GM12873 (cell line): ENCODE measurements at regions not wholly inside any gene's neighbourhood (a gene's known extent, or its start where the extent isn't known, plus 50 kb on each side); places are given as distances from the start of the nearest gene placed in this dataset.

Experiments used
- CTCF ChIP-seq: IDR thresholded peaks from 2 replicates; pipeline ENCODE4 v1.5.1; 2012; ENCODE audit warnings: low read depth, mild to moderate bottlenecking, moderate library complexity, low read length, control low read depth; ENCODE audit not compliant: insufficient read depth; ENCODE audit errors: missing control alignments

GRCh38 chr10:83582407-83583095 lies 556.8 kb upstream of the GHITM start:
- TF ChIP-seq CTCF, result no peak

- no peak for TF ChIP-seq CTCF
These were observed 553.6 kb upstream of the GHITM start for GRCh38 chr10:83585686-83586085.

- no peak for TF ChIP-seq CTCF
These were observed 546.9 kb upstream of the GHITM start for GRCh38 chr10:83592337-83592935.

GRCh38 chr10:83603708-83604107 lies 535.6 kb upstream of the GHITM start:
- TF ChIP-seq CTCF, result no peak

- TF ChIP-seq CTCF, result no peak
These were observed 533.3 kb upstream of the GHITM start for GRCh38 chr10:83605783-83606630.

- TF ChIP-seq CTCF, result no peak
These were observed 531.2 kb upstream of the GHITM start for GRCh38 chr10:83607959-83608745.
